HCT116 (cell line): ENCODE measurements at regions not wholly inside any gene's neighbourhood (a gene's known extent, or its start where the extent isn't known, plus 50 kb on each side); places are given as distances from the start of the nearest gene placed in this dataset.
"Not testable (repeated sequence)": the region's sequence is repeated elsewhere in the genome, so short reads cannot be mapped to it uniquely, and the experiment has no call there.

Source experiments
- ATAC-seq: fragments of 200-7000 bp; cut with Tn5 transposase; 2 replicates; pipeline ENCODE4 v1.9.1; 2020; ENCODE audit warnings: mild to moderate bottlenecking, moderate library complexity
- BruUV-seq: library from RNA; stranded (reverse); fragments of 400-500 nt; replicated peaks from 2 replicates; lab custom pipeline; 2021; lab: Mats Ljungman, UMichigan
- CTCF ChIA-PET: fragments of 300-600 bp; sonication (Branson Sonifier 250); formaldehyde crosslinking; loops from one replicate; lab custom pipeline; 2021; ENCODE audit warnings: antibody characterized with exemption; lab: Charles Lee
- POLR2A ChIA-PET: fragments of 300-600, 350-600 bp; sonication (Branson Sonifier 250); formaldehyde crosslinking; loops from one replicate; lab custom pipeline; 2021; ENCODE audit warnings: antibody characterized with exemption; lab: Charles Lee
- RAD21 ChIA-PET, 2 experiments: fragments of 300-600 bp; sonication (Branson Sonifier 250); formaldehyde crosslinking; loops; one replicate each; lab custom pipeline; 2023; ENCODE audit warnings: low total read pairs in 2 of 2; ENCODE audit not compliant: uncharacterized antibody in 2 of 2, unreplicated experiment in 2 of 2, low non-redundant PET in 1 of 2; lab: Charles Lee
- DNase-seq: peaks from one replicate; pipeline ENCODE4 v3.0.0-alpha.2; 2010; ENCODE audit warnings: low read depth, low spot score
- H2AFZ ChIP-seq: fragments of 200-600 bp; shearing (Covaris generic), sonication (generic); 2 replicates; pipeline ENCODE4 v1.6.1; 2017; ENCODE audit warnings: low read depth, mixed run types, mixed read lengths, antibody characterized with exemption, low read length; ENCODE audit not compliant: poor library complexity, severe bottlenecking
- H3K27ac ChIP-seq: 2 replicates; pipeline ENCODE4 v1.5.1; 2012; ENCODE audit warnings: low read depth, low read length
- H3K27me3 ChIP-seq: fragments of 200-600 bp; sonication (generic); 2 replicates; pipeline ENCODE4 v1.6.1; 2016; ENCODE audit warnings: mixed run types, low read length, mixed read lengths; ENCODE audit not compliant: insufficient read depth
- H3K36me3 ChIP-seq, 2 experiments: fragments of 200-500 bp in 1 of 2; fragments of 200-600 bp in 1 of 2; sonication (Bioruptor generic) in 1 of 2; sonication (generic) in 1 of 2; 2 replicates each; pipeline versions ENCODE4 v1.5.1 to v1.6.1; 2014 to 2016; ENCODE audit warnings: low read length in 2 of 2, inconsistent platforms in 1 of 2, mixed read lengths in 1 of 2, mixed run types in 1 of 2; ENCODE audit not compliant: insufficient read depth in 2 of 2, control insufficient read depth in 1 of 2
- H3K4me1 ChIP-seq, 2 experiments: fragments of 200-600 bp in 1 of 2; sonication (generic) in 1 of 2; 2 replicates each; pipeline versions ENCODE4 v1.5.1 to v1.6.1; 2012 to 2017; ENCODE audit warnings: low read length in 2 of 2, inconsistent platforms in 1 of 2, mild to moderate bottlenecking in 1 of 2, mixed read lengths in 1 of 2, mixed run types in 1 of 2, moderate library complexity in 1 of 2; ENCODE audit not compliant: insufficient read depth in 2 of 2, control insufficient read depth in 1 of 2
- H3K4me2 ChIP-seq: fragments of 200-600 bp; sonication (generic); 2 replicates; pipeline ENCODE4 v1.6.1; 2017; ENCODE audit warnings: mixed run types, low read length, mixed read lengths
- H3K4me3 ChIP-seq, 2 experiments: fragments of 200-600 bp in 1 of 2; sonication (generic) in 1 of 2; replicated peaks in 1 of 2; 2 replicates each; pipeline ENCODE4 v1.5.1; 2011 to 2016; ENCODE audit warnings: low read length in 2 of 2, control low read depth in 1 of 2, low read depth in 1 of 2, mild to moderate bottlenecking in 1 of 2, mixed read lengths in 1 of 2, mixed run types in 1 of 2
- H3K79me2 ChIP-seq: fragments of 200-600 bp; sonication (generic); 2 replicates; pipeline ENCODE4 v1.6.1; 2017; ENCODE audit warnings: mild to moderate bottlenecking, mixed run types, low read length, moderate library complexity, mixed read lengths; ENCODE audit not compliant: insufficient read depth
- H3K9ac ChIP-seq: fragments of 200-600 bp; sonication (generic); 2 replicates; pipeline ENCODE4 v1.6.1; 2016; ENCODE audit warnings: low read length, mixed read lengths
- H3K9me2 ChIP-seq: fragments of 200-600 bp; sonication (generic), shearing (Covaris generic); 2 replicates; pipeline ENCODE4 v1.6.1; 2017; ENCODE audit warnings: mixed run types, mild to moderate bottlenecking, moderate library complexity; ENCODE audit not compliant: insufficient read depth
- H3K9me3 ChIP-seq, 2 experiments: fragments of 200-500 bp in 1 of 2; fragments of 200-600 bp in 1 of 2; sonication (Bioruptor generic) in 1 of 2; sonication (generic) in 1 of 2; 2 replicates each; pipeline ENCODE4 v1.6.1; 2014 to 2017; ENCODE audit warnings: low read length in 2 of 2, mixed read lengths in 2 of 2, inconsistent platforms in 1 of 2, low read depth in 1 of 2, mild to moderate bottlenecking in 1 of 2, mixed run types in 1 of 2, moderate library complexity in 1 of 2; ENCODE audit not compliant: control insufficient read depth in 1 of 2, insufficient read depth in 1 of 2
- H4K20me1 ChIP-seq: fragments of 200-600 bp; sonication (generic), shearing (Covaris generic); 2 replicates; pipeline ENCODE4 v1.6.1; 2017; ENCODE audit warnings: mixed run types, mild to moderate bottlenecking, moderate library complexity; ENCODE audit not compliant: insufficient read depth
- EGR1 ChIP-seq: IDR thresholded peaks from 2 replicates; pipeline ENCODE4 v1.6.1; 2012; ENCODE audit warnings: low read depth
- FOSL1 ChIP-seq: IDR thresholded peaks from 2 replicates; pipeline ENCODE4 v1.6.1; 2012; ENCODE audit warnings: low read depth
- JUND ChIP-seq: IDR thresholded peaks from 2 replicates; pipeline ENCODE4 v1.6.1; 2012
- RAD21 ChIP-seq: IDR thresholded peaks from 2 replicates; pipeline ENCODE4 v1.6.1; 2012; ENCODE audit warnings: low read depth, mild to moderate bottlenecking
- TCF7L2 ChIP-seq: IDR thresholded peaks from 2 replicates; pipeline ENCODE4 v1.7.0; 2011; ENCODE audit warnings: borderline replicate concordance, inconsistent platforms; ENCODE audit not compliant: insufficient read depth, insufficient read length; ENCODE audit errors: extremely low read depth
- YY1 ChIP-seq: IDR thresholded peaks from 2 replicates; pipeline ENCODE4 v1.6.1; 2011; ENCODE audit warnings: low read length, low read depth, moderate library complexity, mild to moderate bottlenecking; ENCODE audit not compliant: insufficient replicate concordance; ENCODE audit errors: extremely low read depth
- ZNF274 ChIP-seq: fragments of 200-500 bp; sonication (Bioruptor generic); IDR thresholded peaks from 2 replicates; pipeline ENCODE4 v1.6.1; 2014; ENCODE audit warnings: mild to moderate bottlenecking, low read depth, low read length, inconsistent platforms
- intact Hi-C: fragments of 100-400 bp; cut with micrococcal nuclease; formaldehyde crosslinking; loops from 2 replicates; pipeline ENCODE4 v1.10.0; 2022
- TF ChIP-seq, protein P1 (sequence below): IDR thresholded peaks from 2 replicates; pipeline ENCODE4 v1.6.1; 2011; ENCODE audit warnings: mild to moderate bottlenecking, low read length, moderate library complexity; ENCODE audit not compliant: insufficient replicate concordance; ENCODE audit errors: extremely low read depth

DNA sequence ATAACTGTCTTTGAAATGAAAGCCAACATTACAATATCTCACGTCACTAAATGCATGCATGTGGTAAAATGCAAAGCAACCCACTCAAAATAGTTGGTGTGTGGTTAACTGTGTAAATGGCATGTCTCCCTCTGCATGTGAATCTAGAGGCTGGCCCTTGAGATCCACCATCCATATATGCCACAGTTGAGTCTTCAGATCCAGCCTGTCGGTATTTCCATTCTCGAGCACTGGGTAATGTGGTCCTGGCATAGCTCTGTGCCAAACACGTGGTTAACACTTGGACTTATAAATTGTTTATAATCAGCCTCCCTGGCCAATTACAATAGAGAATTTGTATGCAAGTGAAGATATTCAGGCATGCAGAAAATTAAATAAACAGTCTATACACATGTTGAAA, 90.3 kb downstream of the LYZL1 start (continued):
- no peak for TF ChIP-seq ZNF274
- TF ChIP-seq, protein P1, sequence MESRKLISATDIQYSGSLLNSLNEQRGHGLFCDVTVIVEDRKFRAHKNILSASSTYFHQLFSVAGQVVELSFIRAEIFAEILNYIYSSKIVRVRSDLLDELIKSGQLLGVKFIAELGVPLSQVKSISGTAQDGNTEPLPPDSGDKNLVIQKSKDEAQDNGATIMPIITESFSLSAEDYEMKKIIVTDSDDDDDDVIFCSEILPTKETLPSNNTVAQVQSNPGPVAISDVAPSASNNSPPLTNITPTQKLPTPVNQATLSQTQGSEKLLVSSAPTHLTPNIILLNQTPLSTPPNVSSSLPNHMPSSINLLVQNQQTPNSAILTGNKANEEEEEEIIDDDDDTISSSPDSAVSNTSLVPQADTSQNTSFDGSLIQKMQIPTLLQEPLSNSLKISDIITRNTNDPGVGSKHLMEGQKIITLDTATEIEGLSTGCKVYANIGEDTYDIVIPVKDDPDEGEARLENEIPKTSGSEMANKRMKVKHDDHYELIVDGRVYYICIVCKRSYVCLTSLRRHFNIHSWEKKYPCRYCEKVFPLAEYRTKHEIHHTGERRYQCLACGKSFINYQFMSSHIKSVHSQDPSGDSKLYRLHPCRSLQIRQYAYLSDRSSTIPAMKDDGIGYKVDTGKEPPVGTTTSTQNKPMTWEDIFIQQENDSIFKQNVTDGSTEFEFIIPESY = no peak
- TF ChIP-seq RAD21 = no peak
- no peak for TF ChIP-seq YY1
- TF ChIP-seq FOSL1 = no peak
- TF ChIP-seq JUND = no peak
- TF ChIP-seq EGR1 = no peak
- no peak for TF ChIP-seq TCF7L2

DNA sequence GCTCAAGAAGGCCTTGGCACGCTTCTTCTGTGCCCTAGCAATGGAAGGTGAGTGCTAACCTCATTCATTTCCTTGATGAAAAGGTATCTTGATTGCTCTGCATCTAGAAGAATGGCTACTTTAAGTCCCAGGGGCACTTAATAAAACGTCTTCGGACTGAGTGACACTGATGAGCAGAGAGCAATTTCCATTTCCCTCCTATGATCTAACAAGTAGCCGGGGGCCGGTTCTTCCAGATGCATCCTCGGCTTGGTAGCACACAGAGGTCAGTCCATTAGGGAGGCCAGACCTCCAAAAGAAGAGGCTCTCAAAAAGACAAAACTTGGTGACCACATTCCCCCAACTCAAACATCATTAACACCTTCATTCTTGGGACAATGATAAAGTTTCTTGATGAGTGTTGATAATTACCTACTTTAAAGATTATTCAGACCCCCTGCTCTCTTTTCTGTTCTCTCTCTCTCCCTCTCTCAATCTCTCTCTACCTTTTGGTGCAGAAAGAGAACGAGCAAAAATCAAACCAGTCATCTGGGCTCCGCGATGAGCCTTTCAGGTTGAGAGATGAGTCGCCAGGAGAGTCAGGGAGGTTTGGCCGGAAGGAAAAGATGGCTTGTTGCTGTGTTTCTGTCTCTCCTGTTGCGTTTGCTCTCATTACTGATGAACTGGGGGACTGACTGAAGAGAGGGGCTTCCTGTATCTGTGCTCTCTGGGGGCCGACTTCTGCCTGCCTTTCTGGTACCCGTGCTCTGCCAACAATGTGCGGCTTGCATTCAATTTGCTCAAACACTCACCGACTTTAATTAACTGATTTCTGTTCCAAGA, 91.1 kb downstream of the LYZL1 start:
- DNase-seq, H3K4me2 ChIP-seq, H3K27me3 ChIP-seq, H4K20me1 ChIP-seq, CTCF ChIA-PET, H3K9me3 ChIP-seq, H3K9me2 ChIP-seq, BruUV-seq, H3K9ac ChIP-seq, ATAC-seq, RAD21 ChIA-PET, H3K4me3 ChIP-seq, H3K27ac ChIP-seq, POLR2A ChIA-PET, intact Hi-C loops, H2AFZ ChIP-seq, H3K36me3 ChIP-seq, H3K79me2 ChIP-seq, H3K4me1 ChIP-seq: not testable (repeated sequence)

DNA sequence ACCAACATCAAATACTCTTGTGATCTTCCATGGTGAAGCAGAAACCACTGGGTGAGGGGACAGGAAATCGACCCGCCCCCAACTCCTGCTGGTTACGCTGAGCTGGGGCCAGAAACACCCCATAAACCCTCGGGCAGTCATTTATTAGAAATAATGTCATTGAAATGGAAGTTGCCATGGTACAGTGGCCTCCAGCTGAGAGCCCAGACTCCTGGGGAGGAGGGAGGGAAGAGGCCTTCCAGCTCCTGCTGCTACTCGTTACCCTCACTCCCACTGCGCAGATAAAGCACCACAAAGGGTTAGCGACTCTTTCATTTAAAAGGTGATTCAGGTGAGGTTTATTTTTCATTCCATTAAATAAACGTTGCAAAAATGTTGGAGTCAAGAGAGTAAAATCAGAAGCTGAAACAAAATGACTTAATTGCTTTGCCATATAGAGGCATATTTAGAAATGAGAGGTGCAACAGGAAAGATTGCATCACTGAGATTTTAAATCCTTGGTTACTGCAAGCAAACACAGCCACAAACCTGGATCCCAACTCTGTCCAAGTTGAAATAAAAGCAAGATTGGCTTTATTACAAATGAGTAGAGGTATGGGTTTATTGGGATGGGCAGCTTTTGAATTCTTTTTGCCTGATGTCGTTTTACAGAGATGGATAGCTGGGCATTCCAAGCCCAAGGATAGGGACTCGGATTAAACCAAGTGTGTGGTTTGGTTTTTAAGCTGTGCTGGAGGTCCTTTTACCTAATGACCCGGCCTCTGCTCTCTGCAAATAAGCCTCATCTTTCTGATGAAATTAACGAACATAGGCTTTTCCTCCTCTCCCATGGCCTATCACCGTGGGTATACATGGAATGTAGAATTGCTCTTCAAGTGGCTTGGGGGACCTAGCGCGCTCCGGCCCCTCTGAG, 92.0 kb downstream of the LYZL1 start:
- H3K79me2 ChIP-seq, CTCF ChIA-PET, H3K27ac ChIP-seq, POLR2A ChIA-PET, H3K27me3 ChIP-seq, H3K36me3 ChIP-seq, H3K9me3 ChIP-seq, BruUV-seq, H3K9me2 ChIP-seq, intact Hi-C loops, H2AFZ ChIP-seq, H3K4me3 ChIP-seq, H3K4me1 ChIP-seq, H4K20me1 ChIP-seq, ATAC-seq, H3K4me2 ChIP-seq, RAD21 ChIA-PET, H3K9ac ChIP-seq, DNase-seq: not testable (repeated sequence)
